HT1080 (cell line): ENCODE measurements at regions not wholly inside any gene's neighbourhood (a gene's known extent, or its start where the extent isn't known, plus 50 kb on each side); places are given as distances from the start of the nearest gene placed in this dataset.
A peak's percentile ranks its signal among the peaks of the same experiment; 100 is the strongest.

Experiments
- DNase-seq: peaks from one replicate; pipeline ENCODE4 v3.0.0-alpha.2; 2015; ENCODE audit warnings: low read depth

DNA sequence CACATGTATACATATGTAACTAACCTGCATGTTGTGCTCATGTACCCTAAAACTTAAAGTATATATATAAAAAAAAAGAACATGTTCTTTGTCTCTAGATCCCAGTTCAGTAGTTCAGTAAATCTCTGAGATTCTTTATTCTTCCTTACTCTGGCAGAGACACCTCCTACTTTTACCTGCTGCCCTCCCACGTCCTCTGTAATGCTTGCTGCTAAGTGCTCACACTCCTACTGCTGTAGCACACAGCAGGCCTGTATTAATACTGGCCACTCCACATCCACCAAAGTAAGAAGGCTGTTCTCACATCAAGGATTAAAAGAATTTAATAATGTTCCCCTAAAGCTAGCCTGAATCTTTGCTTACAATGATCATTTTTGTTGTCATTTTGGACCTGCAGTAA is 648.4 kb upstream of the EYS start:
- DNase-seq: no peak

DNA sequence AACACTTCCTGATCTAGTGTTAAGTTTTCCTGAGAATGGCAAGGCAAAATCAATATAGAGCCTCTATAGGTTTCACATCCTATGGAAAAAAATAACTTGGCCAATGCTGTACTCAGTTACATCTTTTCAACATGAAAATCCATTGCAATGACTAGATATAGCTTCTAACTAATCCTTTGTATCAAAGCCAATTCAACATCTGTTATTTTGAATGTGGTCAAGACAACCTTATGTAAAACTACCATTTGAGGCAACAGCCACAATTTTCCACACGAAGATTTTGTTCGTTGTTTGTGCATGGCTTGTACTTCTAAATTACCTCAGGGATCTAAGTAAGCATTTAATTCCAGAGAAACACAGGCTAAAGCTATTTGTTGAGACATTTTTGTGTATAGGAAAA is 637.8 kb upstream of the EYS start:
- DNase-seq: no peak

DNA sequence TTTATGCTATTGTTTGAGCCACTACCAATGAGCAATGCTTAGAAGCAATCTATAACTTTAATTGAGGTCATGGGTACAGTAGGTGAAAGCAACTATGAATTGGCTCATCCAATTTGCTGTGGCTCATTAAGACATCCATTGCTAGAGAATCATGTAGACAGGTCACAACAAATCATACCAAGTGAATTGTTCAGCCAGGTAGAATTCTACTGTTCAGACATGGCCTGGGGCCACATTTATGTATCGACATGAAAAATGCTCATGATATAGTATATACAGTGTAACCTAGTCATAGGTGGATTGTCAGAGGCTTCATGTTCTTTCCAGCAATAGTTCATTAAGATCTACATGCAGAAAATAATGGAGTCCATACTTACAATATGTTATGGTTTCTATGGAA is 633.7 kb upstream of the EYS start:
- DNase-seq: no peak

DNA sequence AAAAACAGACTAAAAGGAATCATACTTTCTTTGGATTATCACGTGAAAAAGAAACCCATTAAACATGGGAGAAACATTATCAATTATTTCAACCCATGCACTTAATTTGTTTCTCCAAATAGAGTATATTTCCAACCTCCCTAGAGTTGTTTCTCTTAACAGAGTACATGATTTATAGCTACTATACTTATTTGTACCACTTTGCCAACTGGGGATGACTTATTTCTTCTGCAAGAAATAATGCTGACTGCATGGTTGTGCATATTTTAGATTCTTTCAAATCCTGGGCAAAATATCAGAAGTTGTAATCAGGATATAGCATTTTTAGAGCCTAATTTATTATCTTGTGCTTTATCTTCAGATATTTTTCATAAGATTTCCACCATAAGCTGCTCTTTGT is 629.1 kb upstream of the EYS start:
- DNase-seq: no peak

DNA sequence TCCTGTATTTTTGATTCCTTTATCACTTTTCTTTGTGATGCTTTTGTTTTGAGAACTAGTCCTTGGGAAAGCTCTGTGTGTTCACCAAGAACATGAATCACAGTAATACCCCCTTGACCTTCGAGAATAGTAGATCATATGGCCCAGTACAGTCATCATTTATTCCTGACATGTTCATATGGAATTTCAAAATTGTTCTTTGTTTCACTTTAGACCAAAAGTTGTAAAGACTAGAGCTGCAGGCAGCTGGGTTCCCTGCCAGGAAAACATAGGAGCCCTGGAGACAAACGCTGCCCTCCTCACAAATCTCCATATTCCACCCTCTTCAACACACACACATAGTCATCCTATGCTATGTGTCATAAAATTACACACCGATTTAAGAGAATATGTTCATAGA is 621.2 kb upstream of the EYS start:
- peak; percentile 84 for DNase-seq

DNA sequence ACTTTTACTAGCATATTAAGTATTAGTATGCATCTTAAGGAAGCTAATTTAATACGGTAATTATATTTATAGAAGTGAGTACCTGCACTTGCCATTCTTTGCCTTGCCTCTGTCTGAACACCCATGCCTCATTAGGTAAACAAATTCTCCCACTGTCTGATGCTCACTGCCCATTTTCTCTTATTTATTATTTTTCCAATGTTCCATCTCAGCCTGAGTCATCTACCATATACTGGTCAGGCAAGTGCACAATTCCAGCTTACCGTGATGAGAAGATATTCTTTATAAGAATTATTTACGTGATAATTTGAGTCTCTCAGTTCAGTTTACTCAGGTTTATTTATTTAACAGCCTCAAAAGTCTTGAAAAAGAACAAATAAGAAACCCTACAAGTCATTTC is 619.2 kb upstream of the EYS start:
- DNase-seq: no peak

DNA sequence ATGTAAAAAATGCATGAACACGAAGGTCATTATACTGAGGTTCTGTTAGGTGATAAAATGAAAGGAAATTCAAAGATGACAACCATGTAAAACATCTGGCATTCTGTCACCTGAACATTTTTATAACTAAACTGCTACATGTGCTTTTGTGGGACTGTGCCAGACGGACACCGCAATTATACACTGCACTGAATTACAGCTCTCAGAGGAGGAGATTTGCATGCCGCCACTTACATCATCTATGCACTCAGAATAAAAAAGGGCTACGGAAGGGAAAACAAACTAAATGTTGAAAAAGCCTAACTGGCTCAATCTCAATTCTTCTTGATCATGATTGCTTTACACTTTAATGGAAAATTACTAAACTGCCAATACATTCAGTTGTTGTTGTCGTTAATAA is 614.0 kb upstream of the EYS start:
- DNase-seq: no peak

DNA sequence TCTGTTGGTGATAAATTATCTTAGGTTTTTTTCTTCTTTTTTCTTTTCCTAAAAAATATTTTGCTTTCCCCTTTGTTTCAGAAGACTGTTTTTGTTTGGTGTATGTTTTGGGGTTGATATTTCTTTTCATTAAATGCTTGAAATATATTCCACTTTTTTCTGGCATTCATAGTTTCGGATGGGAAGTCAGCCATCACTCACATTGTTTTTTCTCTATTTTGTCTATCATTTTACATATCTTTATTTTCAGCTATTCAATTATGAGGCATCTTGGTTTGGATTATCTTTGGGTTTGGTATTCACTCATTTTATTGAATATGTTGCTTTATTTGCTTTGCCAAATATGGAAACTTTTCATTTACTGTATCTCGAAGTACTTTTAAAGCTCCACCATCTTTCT is 600.5 kb upstream of the EYS start:
- no peak for DNase-seq

DNA sequence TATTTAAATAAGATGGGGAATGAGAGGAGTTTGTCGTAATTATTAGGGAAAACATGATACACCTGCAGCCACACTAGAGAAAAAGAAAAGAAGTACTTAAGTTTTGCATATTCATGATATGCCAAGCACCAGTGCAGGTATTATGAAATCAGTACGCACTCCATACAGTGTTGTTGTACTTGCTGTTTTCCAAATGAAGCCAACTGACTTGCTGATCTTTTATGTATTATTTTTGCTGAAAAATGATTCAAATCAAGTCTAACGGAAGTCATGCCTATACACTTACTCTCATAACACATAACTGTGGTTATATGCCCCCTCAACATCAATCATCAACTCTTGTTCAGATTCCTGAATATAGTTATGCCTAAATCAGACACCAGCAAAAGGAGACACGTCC is 584.9 kb upstream of the EYS start:
- no peak for DNase-seq

DNA sequence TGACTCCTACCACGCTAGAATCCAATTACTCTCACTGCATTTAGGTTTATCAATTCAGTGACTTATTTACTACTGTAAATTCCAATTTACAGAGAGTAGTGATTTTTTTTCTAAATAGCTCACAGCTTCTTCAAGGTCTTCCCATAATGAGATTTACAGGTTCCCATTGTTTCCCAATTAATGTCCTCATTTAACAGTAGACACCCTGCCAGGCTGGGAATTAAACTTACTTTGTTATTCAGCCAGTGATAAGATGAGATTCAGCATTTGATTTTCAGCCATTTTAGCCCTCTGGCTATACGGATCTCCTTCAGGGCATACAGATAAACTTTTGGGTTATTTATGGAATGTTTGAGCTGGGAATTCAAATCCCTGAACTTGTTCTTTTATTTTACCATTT is 582.9 kb upstream of the EYS start:
- no peak for DNase-seq

DNA sequence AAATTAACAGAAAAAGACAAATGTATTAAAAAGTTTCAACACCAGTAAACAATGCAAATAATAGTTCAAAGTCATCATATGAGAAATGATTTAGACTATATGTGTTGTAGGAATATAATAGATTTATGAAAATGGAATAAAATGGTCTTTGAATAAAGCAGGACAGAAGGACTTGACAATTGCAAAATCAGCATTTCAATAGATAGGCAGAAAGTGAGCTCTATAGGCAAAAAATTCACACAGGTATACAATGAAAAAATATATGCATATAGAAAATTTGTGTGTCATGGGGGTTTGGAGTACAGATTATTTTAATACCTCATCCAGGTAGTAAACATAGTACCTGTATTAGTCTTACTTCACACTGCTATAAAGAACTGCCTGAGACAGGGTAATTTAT is 571.1 kb upstream of the EYS start:
- no peak for DNase-seq

DNA sequence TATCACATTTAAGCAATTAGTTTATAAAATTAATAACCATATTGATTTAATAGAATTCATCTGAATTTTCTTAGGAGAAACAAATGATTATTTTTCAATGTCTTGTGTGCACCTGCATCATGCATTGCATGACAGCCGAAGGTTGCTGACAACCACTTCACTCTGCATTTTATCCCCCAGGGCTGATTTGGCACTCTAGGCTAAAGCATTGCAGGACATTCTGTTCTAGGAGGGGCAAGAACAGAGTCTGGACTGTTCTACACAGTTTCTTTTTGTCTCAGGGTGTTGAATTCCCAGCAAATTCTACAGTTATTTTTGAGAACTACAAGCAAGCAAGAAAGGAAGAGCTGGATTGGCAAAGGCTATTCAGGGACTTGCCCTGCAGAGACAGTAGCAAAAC is 570.4 kb upstream of the EYS start:
- DNase-seq: no peak

DNA sequence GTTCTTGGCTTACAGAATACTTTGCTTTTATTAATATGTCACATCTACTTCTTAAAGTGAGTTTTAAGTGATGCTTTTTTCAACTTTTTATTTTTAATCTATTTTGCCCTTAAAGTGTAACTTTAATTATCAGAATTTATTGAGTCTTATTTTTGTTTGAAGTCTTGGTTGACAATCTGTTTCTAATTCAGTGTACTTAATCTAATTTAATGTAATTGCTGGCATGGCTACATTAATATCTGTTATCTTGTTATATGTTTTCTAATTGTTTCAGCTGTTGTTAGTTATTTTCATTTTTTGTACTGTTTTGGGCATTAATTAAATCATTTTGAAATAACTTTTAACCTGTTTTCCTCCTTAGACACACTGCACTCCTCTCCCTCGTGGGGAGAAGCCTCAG is 558.7 kb upstream of the EYS start:
- no peak for DNase-seq

DNA sequence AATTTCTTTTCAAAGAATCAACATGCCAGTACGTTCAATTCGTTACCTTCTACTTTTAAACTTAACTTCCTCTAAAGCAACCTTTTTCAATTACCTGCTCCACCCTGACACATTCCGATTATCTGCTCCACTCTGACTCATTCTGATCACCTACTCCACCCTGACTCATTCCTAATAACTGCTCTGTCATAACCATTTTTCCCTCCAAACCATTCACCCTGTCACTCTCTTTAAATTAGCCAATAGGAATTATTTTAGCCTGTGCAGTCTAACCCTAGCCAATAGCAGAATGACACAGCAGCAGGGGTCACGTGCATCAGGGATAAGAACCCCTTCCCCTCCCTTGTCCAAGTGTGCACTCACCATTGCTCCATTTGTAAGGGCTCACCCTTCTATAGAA is 557.4 kb upstream of the EYS start:
- peak; percentile 85 for DNase-seq

DNA sequence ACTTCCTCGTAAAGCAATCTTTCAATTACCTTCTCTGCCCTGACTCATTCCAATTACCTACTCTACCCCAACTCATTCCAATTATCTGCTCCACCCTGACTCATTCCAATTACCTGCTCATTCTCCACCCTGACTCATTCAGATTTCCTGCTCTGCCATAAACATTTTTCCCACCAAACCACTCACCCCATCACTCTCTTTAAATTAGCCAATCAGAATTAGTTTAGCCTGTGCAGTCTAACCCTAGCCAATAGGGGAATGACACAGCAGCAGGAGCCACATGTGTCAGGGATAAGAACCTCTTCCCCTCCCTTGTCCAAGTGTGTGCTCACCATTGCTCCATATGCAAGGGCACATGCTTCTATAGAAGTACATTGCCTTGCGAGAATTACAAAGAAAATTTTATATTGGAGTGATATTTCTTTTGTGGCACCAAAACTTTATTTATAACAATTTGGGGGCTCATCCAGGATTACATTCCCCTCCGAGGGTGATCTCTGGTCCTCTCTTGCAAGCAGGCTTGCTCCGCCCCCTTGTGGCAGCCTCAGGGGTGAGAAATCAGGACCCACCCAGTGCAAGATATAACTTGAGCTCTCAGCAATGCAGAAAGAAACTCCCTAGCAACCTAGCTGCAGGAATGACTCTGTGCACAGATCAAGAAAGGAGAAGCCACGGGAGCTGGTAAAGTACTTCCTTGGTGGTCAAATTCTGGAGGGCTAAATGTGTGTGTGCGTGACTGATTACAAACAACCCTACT is 551.9 kb upstream of the EYS start:
- DNase-seq: peak; percentile 92

DNA sequence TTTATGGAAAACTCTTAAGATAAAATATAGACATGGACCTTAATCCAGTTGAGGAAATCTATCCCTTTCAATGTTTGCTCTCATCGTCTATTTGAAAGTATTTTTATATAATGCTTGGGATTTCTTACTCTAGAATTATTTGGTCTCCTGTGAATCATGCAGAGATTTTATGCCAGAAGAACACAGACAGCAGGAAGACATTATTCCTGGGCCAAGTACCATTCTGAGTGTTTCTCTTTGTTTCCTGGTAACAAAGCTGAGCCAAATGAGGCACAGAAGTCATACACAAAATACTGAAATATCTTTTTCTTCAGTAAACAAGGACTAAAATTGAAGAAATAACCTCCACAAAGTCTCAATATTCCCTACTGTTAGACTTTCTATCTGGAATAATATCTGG is 538.2 kb upstream of the EYS start:
- no peak for DNase-seq

DNA sequence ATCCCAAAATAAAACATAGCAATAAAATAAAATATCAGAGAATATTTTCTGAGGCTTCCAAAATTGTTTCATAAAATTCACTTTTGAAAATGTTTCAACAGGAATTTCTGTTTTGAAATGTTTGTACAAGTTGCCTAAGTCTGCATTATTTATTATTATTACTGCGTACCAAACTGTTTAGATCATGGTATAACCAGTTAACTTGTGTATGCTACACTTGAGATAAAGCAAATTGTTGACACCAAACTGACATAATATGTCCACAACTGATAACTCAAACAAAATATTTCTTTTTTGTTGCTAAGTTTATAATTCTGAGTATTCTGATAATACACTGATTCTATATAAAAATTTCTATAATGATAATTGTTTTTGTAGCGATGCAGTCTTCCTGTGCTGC is 531.8 kb upstream of the EYS start:
- DNase-seq: no peak

DNA sequence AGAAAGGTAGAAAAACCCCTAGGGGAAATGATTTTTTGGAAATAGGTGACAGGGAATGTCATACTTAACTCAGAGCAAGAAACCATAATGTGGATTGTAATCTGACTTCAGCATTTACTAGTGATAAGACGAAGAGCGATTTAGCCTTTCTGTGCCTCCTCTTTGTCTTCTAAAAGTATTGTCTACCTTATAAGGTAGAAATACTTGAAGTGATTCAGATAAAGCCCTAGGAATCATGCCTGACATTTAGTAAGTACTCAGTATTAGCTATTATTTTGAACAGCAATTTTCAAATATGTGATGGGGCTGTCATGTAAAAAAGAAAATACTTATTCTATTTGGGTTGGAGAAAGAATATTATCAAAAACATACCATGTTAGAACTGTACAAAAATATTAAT is 525.9 kb upstream of the EYS start:
- no peak for DNase-seq

DNA sequence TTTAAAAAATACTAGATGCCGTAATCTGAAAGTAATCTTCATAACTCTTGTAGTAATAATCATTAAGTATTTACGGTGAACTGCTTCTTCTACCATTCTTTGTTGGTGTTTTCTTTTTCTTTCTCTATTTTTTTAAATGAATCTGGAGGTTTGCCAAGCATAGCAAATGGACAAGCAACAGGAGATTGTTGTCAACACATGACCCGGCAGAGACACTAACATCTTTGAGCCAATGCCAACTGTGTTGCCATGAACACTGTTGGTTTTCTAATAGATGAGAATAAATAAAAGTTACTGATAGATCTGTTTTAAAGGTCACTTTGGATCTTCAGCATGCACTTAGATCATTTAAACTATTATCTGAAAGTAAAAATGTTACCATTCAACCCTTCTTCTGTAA is 523.6 kb upstream of the EYS start:
- no peak for DNase-seq

DNA sequence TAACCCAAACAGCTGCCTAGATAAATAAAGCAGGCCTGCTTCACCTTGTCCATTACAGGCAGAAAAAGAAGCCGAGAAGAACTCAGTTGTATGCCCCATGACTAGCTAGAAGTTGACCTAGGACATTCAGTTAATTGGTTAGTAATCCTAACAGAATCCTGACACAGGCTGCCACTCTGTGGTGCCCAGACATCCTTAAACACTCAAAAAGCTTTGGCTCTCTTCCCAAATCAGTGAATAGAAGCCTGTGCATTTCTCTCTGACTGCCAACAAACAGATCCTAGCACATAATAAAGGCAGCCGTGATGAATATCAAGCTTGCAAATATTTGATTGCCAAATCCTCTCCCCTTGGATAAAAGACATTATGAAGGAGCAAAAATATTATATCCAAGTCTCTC is 519.1 kb upstream of the EYS start:
- peak; percentile 26 for DNase-seq

DNA sequence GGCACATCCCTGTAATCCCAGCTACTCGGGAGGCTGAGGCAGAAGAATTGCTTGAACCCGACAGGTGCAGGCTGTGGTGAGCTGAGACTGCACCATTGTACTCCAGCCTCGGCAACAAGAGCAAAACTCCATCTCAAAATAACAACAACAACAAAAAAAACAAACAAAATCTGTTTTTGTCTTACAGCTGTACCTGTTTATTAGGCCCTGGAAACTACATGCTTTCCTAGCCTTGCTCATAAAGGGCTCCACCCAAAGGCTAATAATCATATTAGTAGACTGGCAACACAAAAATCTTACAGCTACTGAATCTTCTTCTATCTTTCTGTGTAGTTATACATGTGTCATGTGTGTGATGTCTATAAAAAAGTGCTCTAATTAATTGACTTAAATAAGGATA is 503.9 kb upstream of the EYS start:
- DNase-seq: no peak

DNA sequence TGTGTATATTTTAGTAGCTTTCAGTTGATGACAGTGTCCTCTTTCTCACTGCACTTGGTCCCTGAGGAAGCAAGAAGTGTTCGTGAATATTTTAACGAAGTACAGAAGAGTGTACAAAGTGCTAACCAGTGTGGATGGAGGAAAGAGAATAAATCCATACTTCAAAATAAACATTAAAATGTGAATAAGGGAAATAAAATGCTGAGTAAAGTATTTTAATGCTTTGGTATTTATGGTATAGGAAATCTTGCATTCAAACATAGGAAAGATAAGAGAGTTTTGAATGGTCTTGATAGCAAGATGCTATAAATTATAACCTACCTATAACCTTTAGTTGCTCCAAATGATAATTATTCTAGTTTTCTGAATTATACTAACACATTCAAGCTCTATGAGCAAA is 493.4 kb upstream of the EYS start:
- no peak for DNase-seq

DNA sequence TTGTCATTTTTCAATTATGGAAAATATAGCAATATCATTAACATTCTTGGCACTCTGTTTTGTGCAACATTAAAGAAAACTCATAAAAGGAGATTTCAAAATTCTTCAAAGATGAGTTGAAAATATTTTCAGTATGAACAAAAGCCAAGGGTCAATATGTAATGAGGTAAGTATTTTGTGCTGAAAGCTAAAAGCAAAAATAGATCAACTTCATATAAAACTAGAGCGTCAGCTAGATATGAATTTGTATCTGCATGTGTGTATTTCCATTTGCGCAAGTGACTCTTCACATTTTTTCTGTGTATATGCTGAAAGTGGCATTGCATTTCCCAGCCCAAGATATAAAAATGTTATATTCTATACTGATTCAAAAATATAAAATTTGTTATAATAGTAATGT is 492.1 kb upstream of the EYS start:
- no peak for DNase-seq

DNA sequence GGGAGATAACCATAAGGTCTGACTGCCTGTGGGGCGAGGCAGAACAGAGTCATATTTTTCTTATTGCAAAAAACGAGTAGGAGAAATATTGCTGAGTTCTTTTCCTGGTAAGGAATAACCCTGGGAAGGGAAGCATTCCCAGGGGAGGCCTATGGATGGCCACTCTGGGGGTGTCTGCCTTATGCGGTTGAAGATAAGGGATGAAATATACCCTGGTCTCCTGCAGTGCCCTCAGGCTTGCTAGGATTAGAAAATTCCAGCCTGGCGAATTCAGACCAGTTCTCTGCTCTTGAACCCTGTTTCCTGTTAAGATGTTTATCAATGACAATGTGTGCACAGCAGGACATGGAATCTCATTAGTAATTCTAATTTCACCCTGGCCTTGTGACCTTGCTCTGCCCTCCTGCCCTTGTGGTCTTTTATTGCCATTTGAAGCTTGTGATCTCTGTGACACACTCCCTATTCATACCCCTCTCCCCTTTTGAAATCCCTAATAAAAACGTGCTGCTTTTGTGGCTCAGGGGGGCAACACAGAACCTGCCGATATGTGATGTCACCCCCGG is 491.1 kb upstream of the EYS start:
- no peak for DNase-seq
